H1 (cell line): ENCODE measurements at regions not wholly inside any gene's neighbourhood (a gene's known extent, or its start where the extent isn't known, plus 50 kb on each side); places are given as distances from the start of the nearest gene placed in this dataset.

Experiments used
- EP300 ChIP-seq, 2 experiments: IDR thresholded peaks; 1 replicate in 1 of 2; 2 replicates in 1 of 2; pipeline ENCODE4 v1.6.1; 2011 to 2012; ENCODE audit warnings: low read depth in 2 of 2, low read length in 2 of 2, mild to moderate bottlenecking in 2 of 2, borderline replicate concordance in 1 of 2, inconsistent platforms in 1 of 2, moderate library complexity in 1 of 2
- GABPA ChIP-seq: IDR thresholded peaks from 2 replicates; pipeline ENCODE4 v1.6.1; 2011; ENCODE audit warnings: mild to moderate bottlenecking, low read length, moderate library complexity, borderline replicate concordance; ENCODE audit not compliant: insufficient read depth
- POLR2AphosphoS5 ChIP-seq: IDR thresholded peaks from 2 replicates; pipeline ENCODE4 v1.6.1; 2011; ENCODE audit warnings: low read depth, low read length
- SRF ChIP-seq: IDR thresholded peaks from 2 replicates; pipeline ENCODE4 v1.6.1; 2011; ENCODE audit warnings: mild to moderate bottlenecking, low read depth, low read length, moderate library complexity
- SUZ12 ChIP-seq: fragments of 200-600 bp; sonication (generic); IDR thresholded peaks from 2 replicates; pipeline ENCODE4 v1.6.1; 2012; ENCODE audit warnings: mild to moderate bottlenecking, inconsistent platforms, low read length, moderate library complexity, mixed read lengths

GRCh38 chr18:4734021-4734420 is 278.9 kb upstream of the DLGAP1 start (continued):
- TF ChIP-seq GABPA (no peak), EP300 (IDR thresholded peaks at IDR 0.05; ENCODE audit: borderline replicate concordance in 1 of 2, low read depth in 2 of 2, low read length in 2 of 2) (no peak), POLR2AphosphoS5 (no peak), SUZ12 (no peak), SRF (no peak)
